Caco-2 (cell line): ENCODE measurements at regions not wholly inside any gene's neighbourhood (a gene's known extent, or its start where the extent isn't known, plus 50 kb on each side); places are given as distances from the start of the nearest gene placed in this dataset.

Experiments used
- BruUV-seq: library from RNA; stranded (reverse); fragments of 400-500 nt; replicated peaks from 2 replicates; lab custom pipeline; 2021; lab: Mats Ljungman, UMichigan
- CTCF ChIA-PET: fragments of 300-600 bp; sonication (Branson Sonifier 250); formaldehyde crosslinking; loops from one replicate; lab custom pipeline; 2022; ENCODE audit warnings: antibody characterized with exemption; lab: Charles Lee
- POLR2A ChIA-PET: fragments of 300-600 bp; sonication (Branson Sonifier 250); formaldehyde crosslinking; loops from one replicate; lab custom pipeline; 2022; ENCODE audit warnings: antibody characterized with exemption; lab: Charles Lee
- DNase-seq, 2 experiments: peaks; one replicate each; pipeline versions ENCODE4 v3.0.0 to v3.0.0-alpha.2; 2020 to 2022
- H3K27me3 ChIP-seq: replicated peaks from 2 replicates; pipeline ENCODE4 v1.6.0; 2011; ENCODE audit warnings: low read length; ENCODE audit not compliant: control insufficient read depth, insufficient read depth
- H3K36me3 ChIP-seq: 2 replicates; pipeline ENCODE4 v1.5.1; 2011; ENCODE audit warnings: low read length; ENCODE audit not compliant: control insufficient read depth, insufficient read depth
- H3K4me1 ChIP-seq: fragments of 250-450 bp; sonication (Bioruptor Pico); 2 replicates; pipeline ENCODE4 v1.5.1; 2020; ENCODE audit warnings: mild to moderate bottlenecking
- H3K4me3 ChIP-seq: 2 replicates; pipeline ENCODE4 v1.5.1; 2011; ENCODE audit warnings: low read depth, mild to moderate bottlenecking, control low read depth, low read length
- H3K9me3 ChIP-seq: fragments of 250-450 bp; sonication (Bioruptor Pico); 2 replicates; pipeline ENCODE4 v1.5.1; 2020; ENCODE audit warnings: mild to moderate bottlenecking, moderate library complexity
- H3K27ac Mint-ChIP-seq: one replicate; pipeline ENCODE4 v1.8.0; 2022; ENCODE audit warnings: mixed read lengths; ENCODE audit not compliant: unreplicated experiment
- H3K27me3 Mint-ChIP-seq: one replicate; pipeline ENCODE4 v1.8.0; 2022; ENCODE audit warnings: mixed read lengths; ENCODE audit not compliant: insufficient read depth, unreplicated experiment
- H3K36me3 Mint-ChIP-seq: one replicate; pipeline ENCODE4 v1.8.0; 2022; ENCODE audit warnings: mild to moderate bottlenecking, mixed read lengths; ENCODE audit not compliant: insufficient read depth, unreplicated experiment
- H3K4me1 Mint-ChIP-seq: one replicate; pipeline ENCODE4 v1.8.0; 2022; ENCODE audit warnings: low read depth, mixed read lengths; ENCODE audit not compliant: unreplicated experiment
- H3K4me3 Mint-ChIP-seq: one replicate; pipeline ENCODE4 v1.8.0; 2022; ENCODE audit warnings: mild to moderate bottlenecking, moderate library complexity, mixed read lengths; ENCODE audit not compliant: unreplicated experiment
- H3K9me3 Mint-ChIP-seq: one replicate; pipeline ENCODE4 v1.8.0; 2022; ENCODE audit warnings: mixed read lengths; ENCODE audit not compliant: unreplicated experiment
- CTCF ChIP-seq, 2 experiments: fragments of 200-600 bp in 1 of 2; IDR thresholded peaks; 1 replicate in 1 of 2; 2 replicates in 1 of 2; pipeline versions ENCODE4 v1.5.1 to v1.8.0; 2011 to 2022; ENCODE audit warnings: antibody characterized with exemption in 1 of 2, control low read depth in 1 of 2, inconsistent platforms in 1 of 2, low read depth in 1 of 2, low read length in 1 of 2, mild to moderate bottlenecking in 1 of 2, moderate library complexity in 1 of 2; ENCODE audit not compliant: insufficient read depth in 1 of 2, severe bottlenecking in 1 of 2, unreplicated experiment in 1 of 2
- intact Hi-C: fragments of 100-400 bp; cut with micrococcal nuclease; formaldehyde crosslinking; loops from one replicate; pipeline ENCODE4 v1.10.0; 2022; ENCODE audit not compliant: unreplicated experiment

DNA sequence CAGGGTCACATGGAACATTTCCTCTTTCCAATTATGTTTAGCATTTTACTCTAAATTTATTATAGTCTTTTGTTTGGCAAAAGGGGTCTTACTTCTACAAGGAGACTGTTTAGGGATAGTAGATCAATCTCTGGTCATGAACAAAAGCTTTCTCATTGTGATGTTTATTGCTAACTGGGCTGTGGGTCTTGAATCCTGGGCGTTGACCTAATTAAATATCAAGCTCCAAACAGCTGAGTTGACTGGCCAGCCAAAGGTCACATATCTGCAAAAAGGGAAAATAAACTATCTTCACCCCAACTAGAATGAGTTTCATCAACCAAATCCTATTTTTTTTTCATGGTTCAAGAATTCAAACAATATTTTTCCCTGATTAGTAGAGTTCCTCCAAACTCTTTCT is 245.4 kb upstream of the TUT7 start:
- POLR2A ChIA-PET: no interaction called here

DNA sequence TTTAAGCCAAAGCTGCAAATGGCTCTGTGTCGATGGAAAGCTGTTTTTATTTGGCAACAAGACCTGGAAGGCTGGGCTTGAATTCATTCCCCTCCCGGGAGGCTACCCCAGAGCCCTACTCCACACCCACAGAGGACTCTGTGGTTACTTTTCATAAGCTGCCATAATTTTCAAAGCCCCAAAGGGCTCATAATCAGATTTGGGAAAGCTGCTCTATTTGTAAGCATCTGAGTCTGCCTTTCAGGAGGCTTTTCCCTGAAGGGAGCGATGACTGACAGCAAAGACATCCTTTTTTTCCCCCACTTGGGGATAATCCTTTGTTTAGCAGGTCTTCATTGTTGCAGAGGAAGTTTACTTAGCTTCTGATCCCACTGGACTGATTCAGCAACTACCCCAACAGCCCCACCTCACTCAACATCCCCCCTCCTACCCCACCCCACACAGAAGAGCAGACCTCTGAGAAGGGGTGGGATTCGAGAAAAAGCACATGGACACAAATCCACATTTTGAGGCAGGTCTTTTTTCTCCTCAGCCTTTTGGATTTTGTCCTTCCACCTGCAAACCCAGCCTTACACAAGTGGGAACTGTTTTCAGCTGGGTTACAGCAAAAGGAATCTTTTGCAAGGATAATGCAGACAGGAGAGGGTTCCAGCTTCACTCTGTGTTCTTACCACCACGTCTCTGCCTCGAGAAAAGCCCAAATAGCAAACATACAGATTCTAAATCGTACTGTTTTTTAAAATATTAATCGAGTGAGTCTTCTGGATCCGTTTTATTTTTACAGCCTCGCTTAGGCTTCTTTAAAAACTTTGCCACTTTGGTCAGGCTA is 244.4 kb upstream of the TUT7 start:
- Mint-ChIP-seq H3K9me3 (no peaks in the 10 kb centered on the region), H3K27ac (no peak overlapping the region), H3K36me3 (no peaks in the 10 kb centered on the region), H3K27me3 (peaks cover 3% of the 10 kb centered on the region), H3K4me3 (no peak overlapping the region), H3K4me1 (no peaks in the 10 kb centered on the region)
- Histone ChIP-seq H3K27me3 (no peaks in the 10 kb centered on the region), H3K4me1 (no peaks in the 10 kb centered on the region), H3K36me3 (no peaks in the 10 kb centered on the region), H3K4me3 (no peak overlapping the region), H3K9me3 (no peaks in the 10 kb centered on the region)
- intact Hi-C loops: no loop called here
- ChIA-PET POLR2A (no interaction called here), CTCF (no interaction called here)
- no TSS peak for BruUV-seq
- no peak for TF ChIP-seq CTCF (IDR thresholded peaks at IDR 0.05; ENCODE audit: insufficient read depth in 1 of 2, low read depth in 1 of 2, low read length in 1 of 2, severe bottlenecking in 1 of 2, unreplicated experiment in 1 of 2)
- no peak for DNase-seq

More for the DNA sequence above, 245.4 kb upstream of the TUT7 start:
- Mint-ChIP-seq H3K4me3 (no peak overlapping the region), H3K9me3 (no peaks in the 10 kb centered on the region), H3K27ac (no peak overlapping the region), H3K4me1 (no peaks in the 10 kb centered on the region), H3K36me3 (no peaks in the 10 kb centered on the region), H3K27me3 (peaks cover 3% of the 10 kb centered on the region)
- CTCF ChIA-PET: no interaction called here
- intact Hi-C loops: no loop called here
- H3K4me3 ChIP-seq: no peak overlapping the region
- no peaks in the 10 kb centered on the region for H3K36me3 ChIP-seq
- no peaks in the 10 kb centered on the region for H3K27me3 ChIP-seq
- no peak for DNase-seq
- no peaks in the 10 kb centered on the region for H3K9me3 ChIP-seq
- no peak for TF ChIP-seq CTCF (IDR thresholded peaks at IDR 0.05; ENCODE audit: insufficient read depth in 1 of 2, low read depth in 1 of 2, low read length in 1 of 2, severe bottlenecking in 1 of 2, unreplicated experiment in 1 of 2)
- BruUV-seq: no TSS peak
- no peaks in the 10 kb centered on the region for H3K4me1 ChIP-seq

GRCh38 chr9:86594724-86595123 is 240.5 kb upstream of the TUT7 start:
- no peaks in the 10 kb centered on the region for H3K4me1 Mint-ChIP-seq
- intact Hi-C loops: no loop called here
- no peaks in the 10 kb centered on the region for H3K27me3 Mint-ChIP-seq
- DNase-seq: no peak
- Histone ChIP-seq H3K27me3 (no peaks in the 10 kb centered on the region), H3K4me3 (no peak overlapping the region), H3K4me1 (no peaks in the 10 kb centered on the region), H3K9me3 (no peaks in the 10 kb centered on the region), H3K36me3 (no peaks in the 10 kb centered on the region)
- H3K27ac Mint-ChIP-seq: no peak overlapping the region
- no peaks in the 10 kb centered on the region for H3K9me3 Mint-ChIP-seq
- H3K4me3 Mint-ChIP-seq: no peak overlapping the region
- BruUV-seq: no TSS peak
- TF ChIP-seq CTCF (IDR thresholded peaks at IDR 0.05; ENCODE audit: insufficient read depth in 1 of 2, low read depth in 1 of 2, low read length in 1 of 2, severe bottlenecking in 1 of 2, unreplicated experiment in 1 of 2): no peak
- ChIA-PET CTCF (no interaction called here), POLR2A (no interaction called here)
- H3K36me3 Mint-ChIP-seq: no peaks in the 10 kb centered on the region
